HFF-Myc (cell line): ENCODE measurements at regions not wholly inside any gene's neighbourhood (a gene's known extent, or its start where the extent isn't known, plus 50 kb on each side); places are given as distances from the start of the nearest gene placed in this dataset.

Experiments
- DNase-seq: peaks from one replicate; pipeline ENCODE4 v3.0.0-alpha.2; 2011; ENCODE audit warnings: low read depth; ENCODE audit errors: extremely low read depth
- H3K4me3 ChIP-seq: replicated peaks from 2 replicates; pipeline ENCODE4 v1.5.1; 2011; ENCODE audit warnings: low read depth, mild to moderate bottlenecking, control low read depth, low read length
- CTCF ChIP-seq: IDR thresholded peaks from 2 replicates; pipeline ENCODE4 v1.5.1; 2012; ENCODE audit warnings: mild to moderate bottlenecking, low read depth, low read length, control low read depth; ENCODE audit errors: missing control alignments

- no peak for DNase-seq
- TF ChIP-seq CTCF: no peak
- no peak overlapping the region for H3K4me3 ChIP-seq
These were observed 351.0 kb upstream of the THRB start for GRCh38 chr3:24845524-24846155.

GRCh38 chr3:24846286-24846860 lies 351.7 kb upstream of the THRB start:
- H3K4me3 ChIP-seq: no peak overlapping the region
- DNase-seq: no peak
- no peak for TF ChIP-seq CTCF

- no peak for TF ChIP-seq CTCF
- no peak for DNase-seq
- H3K4me3 ChIP-seq: no peak overlapping the region
These were observed 355.6 kb upstream of the THRB start for GRCh38 chr3:24850245-24850644.

GRCh38 chr3:24853685-24854490 lies 359.2 kb upstream of the THRB start:
- TF ChIP-seq CTCF: no peak
- no peak for DNase-seq
- H3K4me3 ChIP-seq: no peak overlapping the region

GRCh38 chr3:24854748-24855147 lies 360.1 kb upstream of the THRB start:
- no peak for DNase-seq
- no peak overlapping the region for H3K4me3 ChIP-seq
- TF ChIP-seq CTCF: no peak

- no peak for DNase-seq
- no peak overlapping the region for H3K4me3 ChIP-seq
- no peak for TF ChIP-seq CTCF
These were observed 363.3 kb upstream of the THRB start for GRCh38 chr3:24857945-24858344.
